NCI-H2081 treated with DMSO at 0.1 percent for 48 hours (cell line): ENCODE measurements at regions not wholly inside any gene's neighbourhood (a gene's known extent, or its start where the extent isn't known, plus 50 kb on each side); places are given as distances from the start of the nearest gene placed in this dataset.
"Not testable (repeated sequence)": the region's sequence is repeated elsewhere in the genome, so short reads cannot be mapped to it uniquely, and the experiment has no call there.

Source experiments
- DNase-seq: peaks from one replicate; lab custom pipeline; 2025; lab: John Stamatoyannopoulos, UW

- DNase-seq = peak; percentile 1
Measured at GRCh38 chr4:170990989-170991589, 822.1 kb upstream of the GALNTL6 start.

GRCh38 chr4:170988446-170988845, 824.8 kb upstream of the GALNTL6 start:
- no peak for DNase-seq

- DNase-seq = no peak
Measured at GRCh38 chr4:170979736-170980135, 833.5 kb upstream of the GALNTL6 start.

- no peak for DNase-seq
Measured at GRCh38 chr4:170978990-170979389, 834.2 kb upstream of the GALNTL6 start.

- no peak for DNase-seq
Measured at GRCh38 chr4:170949084-170949483, 859.3 kb upstream of the AADAT start.

GRCh38 chr4:170940043-170940724, 850.4 kb upstream of the AADAT start:
- no peak for DNase-seq

- no peak for DNase-seq
Measured at GRCh38 chr4:170938588-170938987, 848.8 kb upstream of the AADAT start.

- no peak for DNase-seq
Measured at GRCh38 chr4:170931321-170931720, 841.6 kb upstream of the AADAT start.

- no peak for DNase-seq
Measured at GRCh38 chr4:170888660-170889059, 798.9 kb upstream of the AADAT start.

GRCh38 chr4:170887396-170887795, 797.6 kb upstream of the AADAT start:
- no peak for DNase-seq

GRCh38 chr4:170884969-170885570, 795.3 kb upstream of the AADAT start:
- no peak for DNase-seq

GRCh38 chr4:170881646-170882045, 791.9 kb upstream of the AADAT start:
- DNase-seq = not testable (repeated sequence)

- no peak for DNase-seq
Measured at GRCh38 chr4:170875868-170876267, 786.1 kb upstream of the AADAT start.

- DNase-seq = no peak
Measured at GRCh38 chr4:170872794-170873193, 783.0 kb upstream of the AADAT start.

- DNase-seq = no peak
Measured at GRCh38 chr4:170868170-170868569, 778.4 kb upstream of the AADAT start.

- DNase-seq = no peak
Measured at GRCh38 chr4:170854097-170854496, 764.3 kb upstream of the AADAT start.

GRCh38 chr4:170853422-170854021, 763.8 kb upstream of the AADAT start:
- no peak for DNase-seq

- DNase-seq = no peak
Measured at GRCh38 chr4:170849969-170850368, 760.2 kb upstream of the AADAT start.

- no peak for DNase-seq
Measured at GRCh38 chr4:170827562-170828274, 738.0 kb upstream of the AADAT start.

- no peak for DNase-seq
Measured at GRCh38 chr4:170818786-170819185, 729.0 kb upstream of the AADAT start.

- no peak for DNase-seq
Measured at GRCh38 chr4:170805352-170805751, 715.6 kb upstream of the AADAT start.

GRCh38 chr4:170804930-170805329, 715.2 kb upstream of the AADAT start:
- DNase-seq = no peak
